CD4-positive, alpha-beta T cell treated with Interleukin-10 for 1 hour (primary cell): ENCODE measurements at regions not wholly inside any gene's neighbourhood (a gene's known extent, or its start where the extent isn't known, plus 50 kb on each side); places are given as distances from the start of the nearest gene placed in this dataset.
"Not testable (repeated sequence)": the region's sequence is repeated elsewhere in the genome, so short reads cannot be mapped to it uniquely, and the experiment has no call there.

Experiments used
- DNase-seq: peaks from one replicate; pipeline ENCODE4 v3.0.0-alpha.2; 2020

GRCh38 chr21:23951251-23951650, 1656.0 kb downstream of the MRPL39 start:
- DNase-seq: no peak

GRCh38 chr21:23950344-23950743, 1656.9 kb downstream of the MRPL39 start:
- no peak for DNase-seq

DNA sequence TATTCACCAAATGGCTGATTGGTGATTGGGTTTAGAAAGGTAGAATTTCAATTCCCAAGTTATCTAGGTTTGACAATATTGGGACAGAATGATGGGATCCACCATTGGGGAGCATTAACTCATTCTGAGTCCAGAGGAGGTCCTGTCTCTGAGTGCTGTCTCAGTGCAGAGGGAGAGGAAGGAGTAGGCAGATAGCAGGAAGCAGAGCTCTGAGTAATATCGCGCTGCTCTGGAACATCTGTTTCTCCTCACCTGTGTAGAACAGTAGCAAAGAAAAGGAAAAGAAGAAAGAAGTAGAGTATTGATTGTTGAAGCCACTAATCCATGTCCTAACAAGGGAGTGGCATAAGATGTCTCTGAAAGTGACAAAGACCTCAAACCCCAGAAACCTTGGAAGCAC, 1657.8 kb downstream of the MRPL39 start:
- no peak for DNase-seq

DNA sequence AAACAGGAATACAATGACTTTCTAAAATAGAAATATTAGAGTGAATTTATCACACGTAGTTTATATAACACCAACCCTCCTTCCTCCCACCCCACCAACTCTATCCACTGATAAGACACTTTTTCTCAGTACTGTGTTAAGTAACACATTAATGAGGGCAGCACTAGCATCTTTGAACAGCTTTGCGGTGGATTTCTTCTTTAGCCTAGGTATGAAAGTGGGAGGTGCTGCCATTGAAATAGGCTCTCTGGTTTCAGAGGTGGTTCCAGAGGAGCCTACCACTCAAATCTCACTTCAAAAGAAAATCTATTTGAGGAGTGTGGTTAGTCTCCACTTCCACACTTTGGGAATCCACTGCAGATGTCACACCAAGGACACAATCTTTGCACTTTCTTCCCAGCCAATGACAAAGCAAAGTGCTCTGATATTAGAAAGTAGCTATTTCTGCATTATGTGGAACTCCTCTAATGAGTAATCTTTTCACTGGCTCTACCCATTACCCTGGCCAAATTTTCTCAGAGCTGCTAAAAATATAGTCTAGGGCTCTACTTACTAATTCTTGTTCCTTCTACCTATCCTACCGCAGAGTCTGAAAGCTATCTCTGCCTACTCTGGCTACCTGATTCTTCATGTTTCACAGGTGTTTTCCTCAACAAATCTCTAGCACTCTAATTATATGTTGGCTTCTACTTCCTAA, 1667.8 kb downstream of the MRPL39 start:
- no peak for DNase-seq

- no peak for DNase-seq
These were observed 1670.3 kb downstream of the MRPL39 start for GRCh38 chr21:23936991-23937390.

DNA sequence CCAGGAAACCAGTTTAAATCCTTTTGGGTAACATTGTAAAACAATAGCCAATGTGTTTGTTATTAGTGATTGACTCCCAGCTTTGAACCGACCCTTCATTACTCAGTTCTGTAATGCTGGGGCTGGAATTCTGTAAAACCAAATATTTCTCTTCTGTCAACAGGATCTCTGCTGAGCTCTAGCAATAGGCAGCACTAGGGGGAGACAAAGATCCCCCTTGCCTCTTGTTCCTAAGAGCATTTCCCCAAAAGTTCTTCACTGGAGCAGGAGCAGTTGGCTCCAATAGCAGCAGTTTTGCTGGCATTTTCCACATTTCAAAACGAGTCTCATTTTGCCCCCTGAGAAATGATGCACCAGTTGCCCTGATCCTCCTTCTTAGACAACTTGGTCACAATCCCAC, 1671.1 kb downstream of the MRPL39 start:
- no peak for DNase-seq

GRCh38 chr21:23930565-23930964, 1676.7 kb downstream of the MRPL39 start:
- no peak for DNase-seq

- not testable (repeated sequence) for DNase-seq
These were observed 1680.9 kb downstream of the MRPL39 start for GRCh38 chr21:23926430-23926829.

DNA sequence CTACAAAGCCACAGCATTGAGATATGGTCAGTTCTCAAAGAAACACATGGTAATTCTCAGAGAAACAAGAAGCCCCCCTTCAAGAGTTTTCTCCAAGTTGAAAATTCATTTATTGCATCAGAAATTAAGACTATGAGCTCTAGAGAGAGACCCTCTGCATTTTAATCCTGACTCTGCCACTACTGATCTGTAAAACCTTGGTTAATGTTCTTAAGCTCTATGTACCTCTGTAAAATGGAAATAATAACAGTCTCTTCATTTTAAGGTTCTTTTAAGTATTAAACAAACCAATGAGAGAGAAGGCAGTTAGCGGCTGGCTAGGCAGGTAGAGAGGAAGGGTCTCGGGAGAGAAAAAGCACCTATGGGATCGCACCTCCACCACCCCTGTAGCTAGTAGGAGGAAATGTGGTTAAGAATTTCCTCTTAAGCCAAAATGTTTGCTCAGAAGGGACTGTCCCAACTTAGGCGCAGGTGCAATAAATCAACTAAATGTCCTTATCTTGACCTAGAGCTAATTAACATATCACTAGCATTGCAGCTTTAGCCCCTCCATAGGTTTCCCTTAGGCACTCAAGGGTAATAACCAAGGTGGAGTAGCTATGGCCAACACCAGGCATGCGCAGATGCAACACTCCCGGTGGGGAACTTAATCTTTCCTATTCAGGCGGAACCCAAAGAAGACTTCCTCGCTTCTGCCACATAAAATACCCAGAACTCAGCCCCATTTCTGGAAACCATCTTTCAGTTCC, 1685.4 kb downstream of the MRPL39 start:
- DNase-seq: no peak

- no peak for DNase-seq
These were observed 1706.6 kb downstream of the MRPL39 start for GRCh38 chr21:23900727-23901126.

DNA sequence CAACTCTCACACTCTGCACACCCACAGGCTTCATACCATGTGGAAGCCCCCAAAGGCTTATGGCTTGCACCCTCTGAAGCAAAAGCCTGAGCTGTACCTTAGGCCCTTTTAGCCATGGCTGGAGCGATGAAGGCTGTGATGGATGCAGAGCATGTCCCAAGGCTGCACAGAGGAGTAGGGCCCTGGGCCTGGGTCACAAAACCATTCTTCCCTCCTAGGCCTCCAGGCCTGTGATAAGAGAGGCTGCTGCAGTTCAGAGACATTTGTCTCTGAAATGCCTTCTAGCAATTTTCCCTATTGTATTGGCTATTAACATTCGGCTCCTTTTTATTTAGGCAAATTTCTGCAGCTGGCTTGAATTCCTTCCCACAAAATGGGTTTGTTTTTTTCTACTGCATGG, 1707.7 kb downstream of the MRPL39 start:
- no peak for DNase-seq

GRCh38 chr21:23890652-23891051, 1716.6 kb downstream of the MRPL39 start:
- DNase-seq: no peak

GRCh38 chr21:23887725-23888306, 1719.5 kb downstream of the MRPL39 start:
- DNase-seq: peak; percentile 58

- no peak for DNase-seq
These were observed 1720.2 kb downstream of the MRPL39 start for GRCh38 chr21:23886828-23887724.

DNA sequence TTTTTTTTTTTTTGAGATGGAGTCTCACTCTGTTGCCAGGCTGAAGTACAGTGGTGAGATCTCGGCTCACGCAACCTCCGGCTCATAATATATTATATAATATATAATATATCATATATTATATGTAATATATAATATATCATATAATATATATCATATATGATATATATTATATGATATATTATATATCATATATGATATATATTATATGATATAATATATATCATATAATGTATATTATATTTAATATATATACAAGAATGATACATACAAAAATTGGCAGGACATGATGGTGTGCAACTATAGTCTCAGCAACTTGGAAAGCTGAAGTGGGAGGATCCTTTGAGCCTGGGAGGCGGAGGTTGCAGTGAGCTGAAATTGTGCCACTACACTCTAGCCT, 1725.5 kb downstream of the MRPL39 start:
- no peak for DNase-seq

GRCh38 chr21:23876925-23877558, 1730.2 kb downstream of the MRPL39 start:
- DNase-seq: no peak

- DNase-seq: no peak
These were observed 1733.0 kb downstream of the MRPL39 start for GRCh38 chr21:23874271-23874670.

GRCh38 chr21:23861911-23862504, 1745.3 kb downstream of the MRPL39 start:
- no peak for DNase-seq

- DNase-seq: no peak
These were observed 1748.4 kb downstream of the MRPL39 start for GRCh38 chr21:23858878-23859277.

DNA sequence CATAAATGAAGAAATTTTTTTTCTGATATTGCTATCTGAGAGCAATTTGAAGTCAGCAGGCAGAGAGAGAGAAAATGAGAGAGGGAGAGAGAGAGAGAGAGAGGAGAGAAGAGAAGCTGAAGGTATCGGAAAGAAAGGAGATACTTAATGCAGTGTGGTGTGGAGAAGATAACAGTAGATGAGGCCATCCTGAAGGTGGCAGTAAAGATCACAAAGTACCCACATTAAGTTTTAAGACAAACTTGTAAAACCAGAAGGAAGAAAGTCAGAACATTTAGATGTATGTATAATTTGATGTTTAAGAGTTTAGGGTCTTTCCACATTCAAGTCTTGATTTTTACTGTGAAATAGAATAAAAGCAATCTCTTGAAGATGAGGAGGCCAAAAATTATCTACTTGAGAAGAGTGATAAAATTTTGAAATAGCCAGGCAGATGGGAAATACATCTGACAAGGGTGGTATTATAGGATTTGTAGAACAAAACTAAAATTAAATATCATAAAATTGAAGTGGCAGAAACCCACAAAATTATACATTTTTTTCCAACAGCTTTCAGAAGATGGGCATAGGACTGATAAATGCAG, 1753.4 kb downstream of the MRPL39 start:
- peak; percentile 42 for DNase-seq

- DNase-seq: no peak
These were observed 1769.7 kb downstream of the MRPL39 start for GRCh38 chr21:23837564-23837963.

GRCh38 chr21:23822760-23823159, 1784.5 kb downstream of the MRPL39 start:
- no peak for DNase-seq
